Activated CD4-positive, alpha-beta T cell treated with anti-CD3 and anti-CD28 coated beads, Interleukin-2, Interleukin-4, amounts not matched to agents 100 ng/mL and 50 ng/mL, durations not matched to agents 16 hours and 8 hours (primary cell): ENCODE measurements at regions not wholly inside any gene's neighbourhood (a gene's known extent, or its start where the extent isn't known, plus 50 kb on each side); places are given as distances from the start of the nearest gene placed in this dataset.

Experiments used
- DNase-seq: peaks from one replicate; pipeline ENCODE4 v3.0.0-alpha.2; 2020; ENCODE audit warnings: low spot score

DNA sequence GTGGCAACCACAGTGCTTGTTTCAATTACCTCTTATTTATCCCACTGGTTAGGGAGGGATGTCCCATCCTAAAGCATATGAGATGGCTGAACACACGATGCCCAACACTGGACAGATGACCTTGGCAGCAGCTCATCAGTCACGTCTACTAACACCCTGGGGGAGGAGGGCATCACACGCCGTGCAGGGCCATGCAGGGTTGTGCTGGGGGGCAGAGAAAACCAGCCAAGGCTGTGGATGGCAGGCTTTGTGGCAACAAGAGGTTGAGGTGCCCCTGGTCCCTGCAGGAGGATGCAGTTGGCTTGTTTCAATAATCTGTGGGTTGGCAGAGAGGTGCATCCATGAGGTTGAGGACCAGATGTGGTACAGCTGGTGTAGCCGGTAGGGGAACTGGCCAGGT lies 293.7 kb upstream of the SULF2 start:
- DNase-seq = no peak

DNA sequence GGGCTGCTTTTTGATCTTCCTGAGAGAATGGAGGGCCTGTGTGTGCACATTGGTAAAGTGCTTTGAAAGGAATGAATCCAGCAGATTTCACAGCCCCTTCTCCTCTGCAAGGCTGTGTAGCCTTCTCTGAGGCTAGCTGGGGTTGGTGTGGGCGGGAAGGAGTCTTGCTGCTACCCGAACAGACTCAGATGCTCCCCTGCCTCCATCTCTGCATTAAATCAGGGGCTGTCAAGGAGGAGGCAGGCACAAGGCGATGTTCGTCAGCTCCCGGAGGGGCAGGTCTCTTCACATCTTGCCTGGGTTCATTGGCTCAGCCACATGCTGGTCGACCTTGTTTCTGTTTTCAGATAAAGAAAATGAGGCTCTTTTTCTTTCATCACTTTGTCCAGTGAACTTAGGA lies 291.5 kb upstream of the SULF2 start:
- no peak for DNase-seq

GRCh38 chr20:48076247-48076646 lies 291.0 kb upstream of the SULF2 start:
- DNase-seq = no peak

- no peak for DNase-seq
These were observed 290.4 kb upstream of the SULF2 start for GRCh38 chr20:48075591-48076174.

- DNase-seq = no peak
These were observed 285.8 kb upstream of the SULF2 start for GRCh38 chr20:48070991-48071652.

DNA sequence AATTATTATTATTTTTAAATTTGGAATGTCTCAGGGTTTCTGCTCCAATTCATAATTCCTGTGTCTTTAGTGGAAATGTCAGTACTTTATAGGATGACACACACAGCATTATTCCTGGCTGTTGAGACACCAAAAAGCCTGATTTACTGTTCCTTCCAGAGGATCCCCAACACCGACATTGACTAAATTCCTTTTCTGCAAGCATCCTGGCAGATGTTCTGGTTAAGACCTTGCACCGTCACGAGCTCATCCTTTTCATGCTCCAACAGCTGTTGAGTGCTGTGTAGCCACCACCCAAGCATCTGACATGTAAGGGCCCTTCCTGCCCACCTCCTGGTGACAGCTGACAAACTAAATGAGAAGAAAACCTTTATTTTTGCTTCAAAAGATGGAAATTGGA lies 284.3 kb upstream of the SULF2 start:
- DNase-seq = no peak

- DNase-seq = no peak
These were observed 281.6 kb upstream of the SULF2 start for GRCh38 chr20:48066851-48067250.

DNA sequence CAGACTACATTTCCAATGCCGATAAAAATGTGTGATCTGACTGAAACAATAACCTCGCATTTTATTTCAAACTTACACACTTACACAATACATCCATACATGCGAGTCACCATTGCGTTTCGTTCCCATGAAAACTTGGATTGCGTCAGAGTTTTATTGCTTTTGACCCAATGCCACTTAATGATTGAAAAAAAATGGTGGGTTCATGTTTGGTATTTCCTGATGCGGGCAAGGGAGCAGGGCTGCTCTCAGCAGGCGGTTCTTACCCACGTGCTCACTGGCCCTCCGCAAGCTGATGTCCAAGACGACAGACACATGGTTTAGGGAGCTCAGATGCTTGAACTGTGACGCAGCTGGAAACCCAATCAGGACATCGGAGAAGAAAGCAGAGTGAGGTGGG lies 281.0 kb upstream of the SULF2 start:
- DNase-seq = no peak

DNA sequence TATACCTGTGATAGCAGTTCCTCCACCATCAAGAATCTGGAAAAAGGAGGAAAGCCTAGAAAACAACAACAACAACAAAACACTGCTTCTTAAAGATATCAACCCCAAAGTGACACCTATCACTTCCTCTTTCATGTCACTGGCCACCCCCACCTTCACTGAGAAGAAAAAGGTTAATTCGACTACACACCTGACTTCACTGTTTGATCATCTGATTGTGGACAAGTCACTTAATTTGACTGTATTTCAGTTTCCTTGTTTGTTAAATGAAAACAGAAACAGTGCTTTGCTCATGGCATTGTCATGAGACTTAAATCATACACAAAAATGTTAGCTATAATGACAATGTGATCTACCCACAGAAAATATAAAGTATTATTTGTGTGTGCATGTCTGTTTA lies 280.6 kb upstream of the SULF2 start:
- no peak for DNase-seq

DNA sequence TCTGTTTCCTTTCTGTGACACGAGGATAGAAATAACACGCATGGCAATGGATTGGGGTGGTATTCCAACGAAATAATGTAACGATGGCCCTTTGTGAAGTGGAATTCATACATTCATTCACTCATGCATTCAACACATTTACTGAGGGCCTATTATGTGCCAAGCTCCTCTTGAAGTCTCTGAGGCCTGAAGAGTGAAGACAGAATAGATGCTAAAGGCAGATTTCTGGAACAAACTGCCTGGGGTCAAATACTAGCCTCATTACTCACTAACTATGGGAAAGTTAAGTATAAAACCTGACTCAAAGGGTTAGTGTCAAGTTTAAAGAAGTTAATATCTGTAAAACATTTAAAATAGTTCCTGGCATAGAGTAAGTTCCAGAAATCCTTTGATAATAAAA lies 279.6 kb upstream of the SULF2 start:
- no peak for DNase-seq

DNA sequence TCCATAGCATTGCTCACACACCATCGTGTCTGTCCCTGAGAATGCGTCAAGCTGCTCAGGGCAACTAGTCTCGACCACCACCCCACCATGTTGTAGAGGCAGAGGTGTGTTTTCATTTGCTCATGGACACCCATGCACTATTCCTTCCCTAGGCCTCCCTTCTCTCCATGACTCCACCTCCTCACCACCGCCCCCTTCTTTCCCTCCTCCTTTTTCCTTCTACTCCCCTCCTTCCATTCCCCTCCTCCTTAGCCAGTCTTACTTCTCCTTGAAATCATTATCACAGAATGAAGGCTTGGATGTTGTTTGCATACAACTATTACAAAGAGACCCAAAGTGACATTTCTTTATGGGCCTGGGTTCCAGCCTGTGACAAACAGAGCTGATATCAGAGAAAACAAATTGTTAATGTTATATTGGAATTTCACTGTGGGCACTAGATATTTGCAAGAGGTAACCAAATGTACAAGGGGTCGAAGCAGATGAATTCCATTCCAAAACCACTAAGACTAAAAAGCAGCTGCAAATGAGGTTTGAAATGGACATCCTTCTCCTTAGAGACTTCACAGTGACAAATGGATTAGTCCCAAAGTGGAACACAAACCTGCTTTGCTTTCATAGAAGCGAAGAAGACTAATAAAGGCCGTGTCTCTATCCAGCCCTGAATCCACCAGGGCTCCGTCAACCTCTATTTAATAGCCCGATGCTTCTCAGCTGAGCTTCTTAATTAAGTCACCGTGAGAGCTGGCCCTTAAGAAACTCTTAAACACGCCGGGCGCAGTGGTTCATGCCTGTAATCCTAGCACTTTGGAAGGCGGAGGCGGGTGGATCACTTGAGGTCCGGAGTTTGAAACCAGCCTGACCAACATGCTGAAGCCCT lies 275.8 kb upstream of the SULF2 start:
- no peak for DNase-seq

DNA sequence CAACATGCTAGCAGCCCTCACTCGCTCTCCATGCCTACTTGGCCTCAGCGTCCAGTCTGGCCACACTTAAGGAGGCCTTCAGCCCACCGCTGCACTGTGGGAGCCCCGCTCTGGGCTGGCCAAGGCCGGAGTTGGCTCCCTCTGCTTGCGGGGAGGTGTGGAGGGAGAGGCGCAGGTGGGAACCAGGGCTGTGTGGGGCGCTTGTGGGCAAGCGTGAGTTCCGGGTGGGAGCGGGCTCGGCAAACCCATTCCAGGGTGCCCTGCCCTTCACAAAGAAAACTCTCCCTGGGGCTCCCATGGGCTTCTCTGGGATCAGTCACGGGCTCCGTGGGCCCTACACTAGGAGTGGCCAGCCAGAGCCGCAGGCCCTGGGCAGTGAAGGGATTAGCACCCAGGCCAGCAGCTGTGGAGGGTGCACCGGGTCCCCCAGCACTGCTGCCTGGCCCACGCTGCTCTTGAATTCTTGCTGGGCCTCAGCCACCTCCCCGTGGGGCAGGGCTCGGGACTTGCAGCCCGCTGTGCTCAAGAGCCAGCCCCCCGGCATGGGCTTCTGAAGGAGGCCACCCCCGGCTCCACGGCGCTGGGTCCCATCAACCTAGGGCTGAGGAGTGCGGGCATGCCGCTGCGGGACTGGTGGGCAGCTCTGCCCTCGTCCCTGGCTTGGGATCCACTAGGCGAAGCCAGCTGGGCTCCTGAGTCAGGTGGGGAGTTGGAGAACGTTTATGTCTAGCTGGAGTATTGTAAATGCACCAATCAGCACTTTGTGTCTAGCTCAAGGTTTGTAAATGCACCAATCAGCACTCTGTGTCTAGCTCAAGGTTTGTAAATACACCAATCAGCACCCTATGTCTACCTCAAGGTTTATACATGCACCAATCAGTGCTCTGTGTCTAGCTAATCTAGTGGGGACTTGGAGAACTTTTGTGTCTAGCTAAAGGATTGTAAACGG lies 273.6 kb upstream of the SULF2 start:
- DNase-seq = no peak

DNA sequence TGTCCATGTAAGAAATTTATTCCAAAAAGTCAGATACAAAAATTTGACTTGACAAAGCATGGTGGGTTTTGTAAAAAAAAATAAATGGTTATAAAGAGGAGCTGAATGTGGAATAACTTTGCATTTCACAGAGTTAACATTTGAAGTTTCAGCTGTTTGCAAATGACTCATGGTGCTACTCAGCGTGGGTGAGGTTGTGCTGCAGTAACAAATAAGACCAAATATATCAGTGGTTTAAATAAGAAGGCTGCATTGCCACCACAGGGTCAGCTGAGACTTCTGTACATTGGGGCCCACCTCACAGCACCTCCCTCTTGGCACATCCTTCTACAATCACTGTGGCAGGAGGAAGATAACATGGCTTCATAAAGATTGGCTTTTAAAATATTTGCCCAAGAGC lies 272.5 kb upstream of the SULF2 start:
- DNase-seq = no peak

DNA sequence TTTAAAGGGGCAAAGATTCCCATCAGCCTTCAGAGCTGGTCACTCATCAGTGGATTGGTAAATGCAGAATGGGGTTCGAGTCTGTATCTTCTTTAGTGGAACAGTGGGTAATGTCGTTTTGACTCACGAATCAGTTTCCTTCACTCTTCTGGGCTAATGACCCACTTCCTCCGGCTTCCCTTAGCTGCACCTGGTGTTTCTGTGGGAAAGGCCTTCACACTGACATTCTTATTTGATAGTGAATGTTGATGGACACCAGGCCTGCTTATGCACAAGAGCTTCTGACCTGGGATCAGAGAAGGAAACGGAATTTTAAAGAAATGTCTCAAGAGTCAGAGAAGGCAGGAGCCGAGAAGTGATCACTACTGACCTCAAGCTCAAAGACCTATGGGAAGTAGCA lies 272.0 kb upstream of the SULF2 start:
- DNase-seq = no peak

- DNase-seq = no peak
These were observed 270.9 kb upstream of the SULF2 start for GRCh38 chr20:48056218-48056617.

DNA sequence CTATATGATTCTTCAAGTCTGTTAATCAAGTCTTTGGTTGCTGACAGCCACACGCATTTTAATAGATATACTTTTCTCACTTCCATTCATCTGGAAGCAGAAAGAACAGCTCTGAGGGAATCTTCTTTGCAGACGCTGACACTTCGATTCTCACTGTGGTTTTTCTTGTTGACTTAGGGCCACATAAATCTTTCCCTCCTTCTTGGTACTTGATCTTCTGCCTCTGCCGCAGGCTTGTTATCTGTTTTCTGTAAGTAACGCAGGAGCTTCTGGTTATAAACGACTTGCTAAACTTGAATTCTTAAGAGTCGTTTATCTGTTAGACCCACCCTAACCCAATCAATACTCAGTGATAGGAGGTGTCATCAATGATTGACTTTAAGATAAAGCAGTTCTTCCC lies 268.8 kb upstream of the SULF2 start:
- DNase-seq = no peak

GRCh38 chr20:48052475-48052835 lies 267.2 kb upstream of the SULF2 start:
- no peak for DNase-seq

DNA sequence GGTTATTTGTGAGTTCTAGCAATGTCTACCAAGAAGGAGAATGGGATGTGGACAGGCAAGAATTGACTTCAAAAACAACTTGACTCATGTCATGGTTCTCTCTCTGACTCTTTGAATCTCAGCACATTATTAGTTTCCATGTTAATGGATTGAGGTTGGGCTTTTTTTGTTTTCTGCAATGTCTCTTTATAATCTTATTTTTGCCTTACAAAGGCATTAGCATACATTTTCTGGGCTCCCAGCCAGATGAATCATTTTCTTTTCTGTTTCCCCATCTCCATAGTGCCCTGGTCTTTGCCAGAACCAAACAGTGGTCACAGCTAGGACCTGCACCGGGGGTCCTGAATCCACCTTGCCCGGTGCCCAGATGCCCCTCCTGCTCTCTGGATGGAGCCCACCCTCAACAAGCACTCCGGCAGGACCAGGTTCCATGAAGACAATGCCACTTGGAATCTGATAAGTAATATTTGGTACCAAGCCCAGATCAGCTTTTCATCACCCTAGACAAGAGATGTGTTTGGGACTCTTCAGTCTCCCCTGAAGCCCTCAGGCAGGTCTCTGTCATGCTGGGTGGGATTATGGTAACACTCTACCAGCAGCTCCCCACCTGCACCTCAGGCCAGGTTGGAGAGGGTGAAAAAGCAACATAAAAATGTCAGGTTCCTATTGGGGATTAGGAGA lies 266.7 kb upstream of the SULF2 start:
- DNase-seq = no peak

DNA sequence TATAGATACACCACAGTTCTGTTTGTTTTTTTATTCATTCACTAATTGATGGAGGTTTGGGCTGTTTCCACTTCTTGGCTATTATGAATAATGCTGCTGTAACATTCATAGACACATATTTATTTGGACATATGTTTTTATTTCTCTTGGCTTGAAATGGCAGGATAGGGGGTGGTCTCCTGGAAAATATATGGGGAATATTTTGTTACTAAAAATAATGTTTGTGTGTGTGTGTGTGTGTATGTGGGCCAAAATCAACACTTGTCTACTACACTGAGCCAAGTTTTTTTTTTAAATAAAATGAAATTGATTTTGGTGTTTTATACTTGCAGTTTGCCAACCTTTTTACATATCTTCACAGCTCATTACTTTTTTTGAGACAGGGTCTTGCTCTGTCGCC lies 264.4 kb upstream of the SULF2 start:
- no peak for DNase-seq

GRCh38 chr20:48049171-48049570 lies 263.9 kb upstream of the SULF2 start:
- no peak for DNase-seq

- no peak for DNase-seq
These were observed 262.2 kb upstream of the SULF2 start for GRCh38 chr20:48047447-48047846.

DNA sequence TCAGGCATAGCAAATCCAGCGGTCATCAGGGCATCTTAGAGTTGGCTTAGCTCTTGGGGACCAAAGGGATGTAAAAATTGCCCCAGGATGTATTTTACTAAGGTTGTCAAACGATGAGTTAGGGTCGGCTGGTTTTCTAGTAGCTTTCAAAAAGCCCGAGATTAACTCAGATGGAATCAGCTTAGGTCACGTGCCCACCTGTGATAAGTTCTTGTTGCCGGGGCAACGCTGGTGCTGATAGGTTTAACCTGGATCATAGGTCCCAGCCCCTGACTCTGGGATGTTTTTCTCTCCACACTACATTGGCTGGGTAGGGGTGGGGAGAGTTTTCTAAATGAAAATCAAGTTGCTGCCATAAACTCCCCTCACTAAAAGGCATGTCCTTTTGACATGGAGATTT lies 257.3 kb upstream of the SULF2 start:
- DNase-seq = no peak
